HG02610 (cell line): ENCODE measurements at regions not wholly inside any gene's neighbourhood (a gene's known extent, or its start where the extent isn't known, plus 50 kb on each side); places are given as distances from the start of the nearest gene placed in this dataset.
A peak's percentile ranks its signal among the peaks of the same experiment; 100 is the strongest.

Source experiments
- ATAC-seq: cut with Tn5 transposase; IDR thresholded peaks from one replicate; pipeline ENCODE4 v1.9.1; 2021; ENCODE audit warnings: mild to moderate bottlenecking, moderate library complexity; ENCODE audit not compliant: unreplicated experiment

- ATAC-seq, result no peak
Measured at GRCh38 chr10:83632701-83633100, 506.6 kb upstream of the GHITM start.

GRCh38 chr10:83633547-83633946, 505.8 kb upstream of the GHITM start:
- ATAC-seq, result no peak

DNA sequence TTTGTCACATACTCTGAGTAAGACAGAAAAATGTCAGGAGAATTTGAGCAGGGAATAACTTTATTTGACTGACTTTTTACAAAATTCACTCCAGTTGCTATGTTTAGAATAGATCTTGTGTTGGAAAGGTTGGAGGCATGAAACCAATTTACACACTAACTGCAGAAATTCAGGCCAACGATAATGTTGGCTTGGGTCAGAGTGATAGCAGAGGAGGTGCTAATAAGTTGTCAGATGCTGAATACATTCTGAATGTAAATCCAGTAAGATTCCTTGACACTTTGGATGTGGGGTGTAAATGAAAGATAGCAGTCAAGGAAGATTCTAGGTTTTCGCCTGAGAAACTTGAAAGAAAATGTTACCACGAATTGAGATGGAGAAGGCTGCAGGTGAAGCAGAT, 502.5 kb upstream of the GHITM start:
- ATAC-seq, result no peak

DNA sequence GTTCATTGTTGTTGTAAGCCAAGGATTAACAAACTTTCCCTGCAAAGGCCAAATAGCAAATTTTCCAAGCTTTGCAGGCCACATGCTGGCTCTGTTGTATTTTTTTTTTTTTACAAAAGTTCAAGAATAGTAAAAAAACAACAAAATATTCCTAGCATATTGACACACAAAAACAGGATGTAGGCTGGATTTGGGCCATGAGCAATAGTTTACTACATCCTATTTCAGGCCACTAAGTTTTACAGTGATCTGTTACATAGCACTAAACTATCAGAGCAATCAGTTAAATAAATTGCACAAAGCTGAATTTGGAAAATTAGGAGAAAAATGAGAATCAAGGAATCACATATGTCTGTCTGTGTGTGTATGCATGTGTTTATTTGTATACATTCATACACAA, 491.8 kb upstream of the GHITM start:
- ATAC-seq, result no peak

GRCh38 chr10:83648201-83648600, 491.1 kb upstream of the GHITM start:
- no peak for ATAC-seq

- ATAC-seq, result no peak
Measured at GRCh38 chr10:83649471-83649870, 489.8 kb upstream of the GHITM start.

DNA sequence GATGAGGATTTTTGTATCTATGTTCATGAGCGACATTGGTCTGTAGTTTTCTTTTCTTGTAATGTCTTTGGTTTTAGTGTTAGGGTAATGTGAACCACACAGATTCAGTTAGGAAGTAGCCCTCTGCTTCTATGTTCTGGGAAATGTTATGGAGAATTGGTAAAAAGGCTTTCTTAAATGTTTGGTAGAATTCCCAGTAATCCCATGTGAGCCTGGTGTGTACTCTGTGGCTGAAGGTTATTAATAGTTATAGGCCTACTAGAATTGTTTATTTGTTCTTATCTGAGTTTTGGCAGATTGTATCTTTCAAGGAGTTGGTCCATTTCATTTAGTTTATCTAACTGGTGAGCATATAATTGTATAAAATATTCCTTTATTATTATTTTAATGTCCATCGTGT, 484.6 kb upstream of the GHITM start:
- no peak for ATAC-seq

GRCh38 chr10:83656924-83657323, 482.4 kb upstream of the GHITM start:
- no peak for ATAC-seq

DNA sequence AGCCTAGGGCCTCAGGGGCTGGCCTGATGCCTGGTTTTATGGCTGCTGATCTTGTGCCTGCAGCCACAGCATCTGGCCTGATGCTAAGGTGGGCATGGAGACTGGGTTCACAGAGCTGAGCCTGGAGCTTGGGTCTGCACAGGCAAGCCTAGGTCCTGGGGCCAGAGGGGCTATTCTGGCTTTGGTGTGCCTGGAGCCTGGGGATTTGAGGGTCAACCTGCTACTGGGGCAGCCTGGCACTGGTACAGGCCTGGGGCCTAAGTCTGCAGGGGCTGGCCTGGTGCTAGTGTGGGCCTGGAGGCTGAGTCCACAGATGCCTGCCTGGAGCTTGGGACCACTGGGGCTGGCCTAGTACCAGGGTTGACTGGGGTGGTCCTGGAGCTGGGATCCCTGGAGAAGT, 481.8 kb upstream of the GHITM start:
- no peak for ATAC-seq

- ATAC-seq, result no peak
Measured at GRCh38 chr10:83663918-83664317, 475.4 kb upstream of the GHITM start.

DNA sequence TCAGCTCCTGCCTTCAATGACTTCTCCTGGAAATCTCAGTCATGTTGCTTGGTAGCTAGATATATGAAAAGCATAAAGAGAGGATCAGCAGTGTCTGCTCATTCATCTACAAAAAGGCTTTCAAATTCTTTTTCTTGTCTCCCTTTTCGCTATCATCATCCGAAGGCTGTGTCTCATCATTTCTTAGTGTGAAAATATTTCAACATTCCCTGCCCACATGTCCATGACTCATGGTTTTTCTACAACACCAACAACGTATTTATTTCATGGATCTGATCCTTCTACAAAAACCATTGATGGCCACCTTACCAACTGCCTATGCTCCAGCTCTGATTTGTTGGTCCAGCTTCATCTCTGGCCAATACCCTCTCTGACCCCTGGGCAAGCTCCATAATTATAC, 472.5 kb upstream of the GHITM start:
- no peak for ATAC-seq

GRCh38 chr10:83667594-83667993, 471.7 kb upstream of the GHITM start:
- no peak for ATAC-seq

DNA sequence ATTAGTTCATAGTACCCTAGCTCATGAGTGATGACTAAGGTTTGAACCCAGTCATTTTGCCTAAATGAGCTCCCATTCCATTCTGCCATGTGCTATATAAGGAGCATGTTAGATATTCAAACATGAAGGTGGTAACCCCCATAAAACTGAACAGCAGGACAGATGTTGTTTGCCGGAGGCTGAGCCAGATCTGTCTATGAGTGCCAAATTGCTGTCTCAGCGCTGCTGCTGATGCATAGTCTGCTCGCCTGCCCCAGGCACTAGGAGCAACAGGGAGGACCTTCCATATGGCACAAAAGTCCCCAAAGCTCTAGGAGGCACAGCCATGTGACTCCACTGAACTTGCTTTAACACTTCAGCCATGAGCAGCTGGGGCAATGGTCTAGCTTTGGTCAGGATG, 466.0 kb upstream of the GHITM start:
- ATAC-seq, result no peak

GRCh38 chr10:83677795-83678194, 461.5 kb upstream of the GHITM start:
- ATAC-seq, result peak; percentile 25

GRCh38 chr10:83678850-83679249, 460.5 kb upstream of the GHITM start:
- ATAC-seq, result peak; percentile 38

DNA sequence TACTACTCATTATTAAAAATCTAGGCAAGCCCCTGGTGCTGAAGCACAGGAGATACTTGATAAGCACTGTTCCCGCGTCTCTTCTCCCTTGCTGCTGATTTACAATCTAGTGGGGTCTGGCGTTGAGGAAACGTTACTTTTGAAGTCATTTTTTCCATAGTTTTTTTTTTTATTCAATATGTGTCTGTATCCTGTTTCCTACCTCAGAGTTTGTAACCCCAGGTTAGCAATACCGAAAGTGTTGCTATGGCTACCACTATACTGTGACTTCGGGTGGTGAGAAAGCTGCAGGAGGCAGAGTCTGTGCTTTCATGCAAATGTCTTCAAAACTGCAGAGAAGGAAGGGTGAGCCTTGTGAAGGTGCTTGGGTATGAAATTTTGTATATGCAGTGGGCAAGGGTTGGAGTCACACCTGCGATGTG, 458.8 kb upstream of the GHITM start:
- peak; percentile 96 for ATAC-seq

DNA sequence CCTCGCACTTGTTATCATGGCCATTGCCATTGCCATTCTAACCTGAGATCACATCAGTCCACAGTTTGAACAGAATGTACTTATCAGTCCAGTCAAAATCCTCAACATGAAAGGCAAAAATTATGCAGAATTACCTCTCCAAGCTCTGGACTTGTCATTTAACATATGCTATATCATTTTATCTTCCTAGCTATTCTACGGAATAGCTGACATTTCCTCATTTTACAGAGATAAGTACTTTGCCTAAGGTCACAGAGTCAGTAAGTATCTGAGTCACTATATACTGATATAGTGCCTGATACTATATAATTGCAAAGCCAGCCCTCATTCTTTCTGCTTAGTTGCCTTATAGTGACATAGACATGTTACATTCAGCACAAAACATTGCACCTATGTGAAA, 456.9 kb upstream of the GHITM start:
- no peak for ATAC-seq

GRCh38 chr10:83685458-83685857, 453.9 kb upstream of the GHITM start:
- no peak for ATAC-seq

- ATAC-seq, result no peak
Measured at GRCh38 chr10:83691791-83692596, 447.3 kb upstream of the GHITM start.

DNA sequence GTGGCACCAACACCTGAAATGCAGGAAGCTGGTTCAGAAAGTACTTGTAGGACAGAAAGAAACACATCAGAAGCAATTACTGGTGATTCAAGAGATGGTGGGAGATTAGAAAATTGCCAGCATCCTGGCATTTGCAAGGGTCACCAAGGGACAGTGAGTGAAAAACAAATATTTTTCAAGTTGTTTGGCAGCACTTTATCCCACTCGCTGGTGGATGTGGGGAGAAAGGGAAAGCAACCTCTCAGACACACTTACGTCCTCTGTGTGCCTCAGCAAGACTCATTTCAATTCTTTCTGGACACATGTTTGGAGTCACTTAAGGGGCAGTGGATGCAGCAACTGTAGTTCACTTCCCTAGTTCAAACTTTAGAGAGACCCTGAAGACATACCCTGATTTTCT, 440.4 kb upstream of the GHITM start:
- ATAC-seq, result no peak

DNA sequence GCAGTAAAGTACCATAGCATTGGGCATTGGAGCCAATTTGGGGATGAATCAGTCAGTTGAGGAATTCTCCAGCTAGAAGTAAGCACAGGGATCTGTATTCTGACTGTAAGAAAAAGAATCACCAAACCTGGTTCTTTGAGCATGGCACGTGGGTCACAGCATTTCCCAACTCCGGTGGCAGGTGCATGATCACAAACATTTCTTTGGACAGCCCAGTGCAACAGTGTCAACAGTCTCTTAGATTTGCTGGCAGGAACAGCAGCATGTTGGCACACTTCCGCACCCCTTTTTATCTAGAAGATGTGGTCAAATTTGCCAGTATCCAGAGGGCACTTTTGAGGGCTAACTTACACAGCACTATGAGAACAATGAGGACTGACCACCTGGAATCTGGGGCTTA, 437.5 kb upstream of the GHITM start:
- no peak for ATAC-seq

DNA sequence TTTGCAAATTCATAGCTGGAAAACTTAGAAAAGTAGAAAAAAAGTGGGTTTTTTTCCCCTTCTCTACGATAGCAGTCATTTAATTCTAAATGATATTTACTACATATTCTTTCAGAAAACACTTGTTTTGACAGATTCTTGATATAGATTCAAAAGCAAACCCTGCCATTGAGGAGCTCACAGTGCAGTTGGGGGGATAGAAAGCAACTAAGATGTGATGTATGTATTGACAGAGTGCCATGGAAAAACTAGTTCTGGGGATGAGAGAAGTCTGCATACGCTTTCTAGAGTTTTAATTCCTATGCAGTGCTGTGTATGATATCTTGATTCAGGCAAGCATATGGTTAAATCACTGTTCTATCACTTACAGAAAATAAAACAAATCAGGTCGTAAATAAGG, 436.6 kb upstream of the GHITM start:
- ATAC-seq, result no peak

GRCh38 chr10:83706120-83706519, 433.2 kb upstream of the GHITM start:
- ATAC-seq, result no peak
